IMR-90 (cell line): ENCODE measurements at regions not wholly inside any gene's neighbourhood (a gene's known extent, or its start where the extent isn't known, plus 50 kb on each side); places are given as distances from the start of the nearest gene placed in this dataset.

Experiments
- ATAC-seq: fragments of 200-7000 bp; cut with Tn5 transposase; 2 replicates; pipeline ENCODE4 v1.9.1; 2020; ENCODE audit warnings: low read depth, mild to moderate bottlenecking, moderate library complexity
- BruUV-seq: library from RNA; stranded (reverse); fragments of 400-500 nt; replicated peaks from 2 replicates; lab custom pipeline; 2021; lab: Mats Ljungman, UMichigan
- CTCF ChIA-PET: fragments of 300-600 bp; formaldehyde crosslinking; extraction: SDS; loops from one replicate; lab custom pipeline; 2021; ENCODE audit warnings: antibody characterized with exemption; lab: Yijun Ruan, JAX
- POLR2A ChIA-PET: fragments of 300-600 bp; sonication (Branson Sonifier 250); formaldehyde crosslinking; loops from one replicate; lab custom pipeline; 2022; ENCODE audit warnings: antibody characterized with exemption; ENCODE audit not compliant: unreplicated experiment; lab: Charles Lee
- DNase-seq: peaks from one replicate; pipeline ENCODE4 v3.0.0; 2013
- H2AFZ ChIP-seq: replicated peaks from 2 replicates; pipeline ENCODE3; 2013; ENCODE audit warnings: low read length, mild to moderate bottlenecking; ENCODE audit not compliant: poor library complexity
- H2AK5ac ChIP-seq: 2 replicates; pipeline ENCODE4 v1.6.1; 2013; ENCODE audit warnings: low read depth, low read length, inconsistent platforms
- H2AK9ac ChIP-seq: replicated peaks from 2 replicates; pipeline ENCODE3; 2013; ENCODE audit warnings: mild to moderate bottlenecking, low read depth, low read length, moderate library complexity; ENCODE audit not compliant: poor library complexity
- H2BK120ac ChIP-seq: 2 replicates; pipeline ENCODE4 v1.6.1; 2013; ENCODE audit warnings: low read depth, low read length, inconsistent platforms
- H2BK15ac ChIP-seq: 3 replicates; pipeline ENCODE4 v1.6.1; 2013; ENCODE audit warnings: low read depth, low read length, inconsistent platforms
- H2BK20ac ChIP-seq: 2 replicates; pipeline ENCODE4 v1.6.1; 2013; ENCODE audit warnings: low read depth, mild to moderate bottlenecking, inconsistent platforms, low read length, moderate library complexity
- H2BK5ac ChIP-seq: 2 replicates; pipeline ENCODE4 v1.6.1; 2013; ENCODE audit warnings: mild to moderate bottlenecking, low read depth, low read length, inconsistent platforms; ENCODE audit not compliant: poor library complexity, severe bottlenecking
- H3K14ac ChIP-seq: replicated peaks from 2 replicates; pipeline ENCODE4 v1.6.1; 2013; ENCODE audit warnings: low read depth, low read length, inconsistent platforms
- H3K18ac ChIP-seq: 2 replicates; pipeline ENCODE4 v1.6.1; 2013; ENCODE audit warnings: low read depth, low read length, control low read depth
- H3K23ac ChIP-seq: 2 replicates; pipeline ENCODE4 v1.6.1; 2013; ENCODE audit warnings: low read depth, low read length, inconsistent platforms
- H3K27ac ChIP-seq: 2 replicates; pipeline ENCODE4 v1.5.1; 2013; ENCODE audit warnings: mild to moderate bottlenecking, control low read depth, low read length; ENCODE audit not compliant: insufficient read depth
- H3K27me3 ChIP-seq: 2 replicates; pipeline ENCODE4 v1.6.1; 2013; ENCODE audit warnings: low read length; ENCODE audit not compliant: control insufficient read depth, insufficient read depth
- H3K36me3 ChIP-seq: 2 replicates; pipeline ENCODE4 v1.6.1; 2013; ENCODE audit warnings: low read length, mixed read lengths; ENCODE audit not compliant: control insufficient read depth, insufficient read depth
- H3K4ac ChIP-seq: 2 replicates; pipeline ENCODE4 v1.6.1; 2013; ENCODE audit warnings: low read depth, low read length, inconsistent platforms
- H3K4me1 ChIP-seq: 2 replicates; pipeline ENCODE4 v1.6.1; 2013; ENCODE audit warnings: low read length, mixed read lengths; ENCODE audit not compliant: control insufficient read depth, insufficient read depth
- H3K4me2 ChIP-seq: 2 replicates; pipeline ENCODE4 v1.6.1; 2013; ENCODE audit warnings: low read depth, mild to moderate bottlenecking, control low read depth, low read length, moderate library complexity
- H3K4me3 ChIP-seq: 2 replicates; pipeline ENCODE4 v1.5.1; 2013; ENCODE audit warnings: low read depth, mild to moderate bottlenecking, control low read depth, low read length, moderate library complexity; ENCODE audit not compliant: insufficient read depth
- H3K56ac ChIP-seq: 2 replicates; pipeline ENCODE4 v1.6.1; 2013; ENCODE audit warnings: low read length, inconsistent platforms; ENCODE audit not compliant: insufficient read depth; ENCODE audit errors: extremely low read depth
- H3K79me1 ChIP-seq, 2 experiments: 2 replicates each; pipeline ENCODE4 v1.6.1; 2013; ENCODE audit warnings: low read length in 2 of 2, inconsistent platforms in 1 of 2, low read depth in 1 of 2
- H3K9ac ChIP-seq: 2 replicates; pipeline ENCODE4 v1.6.1; 2013; ENCODE audit warnings: low read depth, low read length, control low read depth
- H3K9me1 ChIP-seq: 2 replicates; pipeline ENCODE4 v1.6.1; 2013; ENCODE audit warnings: low read length, inconsistent platforms; ENCODE audit not compliant: insufficient read depth
- H3K9me3 ChIP-seq: 2 replicates; pipeline ENCODE4 v1.6.1; 2013; ENCODE audit warnings: low read length; ENCODE audit not compliant: control insufficient read depth, insufficient read depth
- H4K20me1 ChIP-seq: 2 replicates; pipeline ENCODE4 v1.6.1; 2013; ENCODE audit warnings: low read length, inconsistent platforms; ENCODE audit not compliant: insufficient read depth
- H4K5ac ChIP-seq: 2 replicates; pipeline ENCODE4 v1.6.1; 2013; ENCODE audit warnings: mild to moderate bottlenecking, low read depth, low read length, control low read depth
- H4K8ac ChIP-seq, 2 experiments: 2 replicates each; pipeline ENCODE4 v1.6.1; 2013; ENCODE audit warnings: low read depth in 2 of 2, low read length in 2 of 2, control low read depth in 1 of 2, inconsistent platforms in 1 of 2
- H4K91ac ChIP-seq: 2 replicates; pipeline ENCODE4 v1.6.1; 2013; ENCODE audit warnings: low read depth, low read length, inconsistent platforms; ENCODE audit not compliant: insufficient read depth
- BHLHE40 ChIP-seq: fragments of 150-350 bp; IDR thresholded peaks from 2 replicates; pipeline ENCODE4 v1.6.1; 2016; ENCODE audit warnings: mild to moderate bottlenecking, low read depth, low read length
- CEBPB ChIP-seq: IDR thresholded peaks from 2 replicates; pipeline ENCODE4 v1.6.1; 2012; ENCODE audit warnings: low read depth, low read length, improper control_type of control experiment
- CHD1 ChIP-seq: IDR thresholded peaks from 2 replicates; pipeline ENCODE4 v1.6.1; 2012; ENCODE audit warnings: low read depth, low read length, improper control_type of control experiment
- CTCF ChIP-seq: conservative IDR thresholded peaks from 2 replicates; pipeline ENCODE4 v1.5.1; 2012; ENCODE audit warnings: mild to moderate bottlenecking, low read depth, low read length, improper control_type of control experiment
- ELK1 ChIP-seq: fragments of 150-350 bp; IDR thresholded peaks from 2 replicates; pipeline ENCODE4 v1.6.1; 2016; ENCODE audit warnings: low read depth, mild to moderate bottlenecking, low read length, moderate library complexity, borderline replicate concordance
- FOS ChIP-seq: fragments of 150-350 bp; IDR thresholded peaks from 2 replicates; pipeline ENCODE4 v1.6.1; 2016; ENCODE audit warnings: low read depth, low read length
- MAFK ChIP-seq: IDR thresholded peaks from 2 replicates; pipeline ENCODE4 v1.6.1; 2012; ENCODE audit warnings: low read depth, low read length, improper control_type of control experiment
- MAZ ChIP-seq: IDR thresholded peaks from 2 replicates; pipeline ENCODE4 v1.6.1; 2012; ENCODE audit warnings: low read depth, mild to moderate bottlenecking, low read length, improper control_type of control experiment, moderate library complexity, borderline replicate concordance
- MXI1 ChIP-seq: IDR thresholded peaks from 2 replicates; pipeline ENCODE4 v1.6.1; 2012; ENCODE audit warnings: low read depth, mild to moderate bottlenecking, low read length, moderate library complexity, borderline replicate concordance
- NFE2L2 ChIP-seq: fragments of 150-350 bp; IDR thresholded peaks from 2 replicates; pipeline ENCODE4 v1.6.1; 2016; ENCODE audit warnings: low read depth, mild to moderate bottlenecking, low read length
- POLR2A ChIP-seq: IDR thresholded peaks from 2 replicates; pipeline ENCODE4 v1.6.1; 2012; ENCODE audit warnings: mild to moderate bottlenecking, low read depth, low read length
- RAD21 ChIP-seq: IDR thresholded peaks from 2 replicates; pipeline ENCODE4 v1.6.1; 2012; ENCODE audit warnings: low read length, improper control_type of control experiment
- RCOR1 ChIP-seq: IDR thresholded peaks from 2 replicates; pipeline ENCODE4 v1.6.1; 2012; ENCODE audit warnings: mild to moderate bottlenecking, low read length, improper control_type of control experiment; ENCODE audit not compliant: insufficient replicate concordance
- RFX5 ChIP-seq: IDR thresholded peaks from 2 replicates; pipeline ENCODE4 v1.8.0; 2012; ENCODE audit warnings: low read depth, mild to moderate bottlenecking, low read length, moderate library complexity
- SMC3 ChIP-seq: fragments of 150-350 bp; IDR thresholded peaks from 2 replicates; pipeline ENCODE4 v1.6.1; 2016; ENCODE audit warnings: low read depth, mild to moderate bottlenecking, antibody characterized with exemption, low read length, moderate library complexity
- USF2 ChIP-seq: fragments of 150-350 bp; IDR thresholded peaks from 2 replicates; pipeline ENCODE4 v1.6.1; 2017; ENCODE audit warnings: mild to moderate bottlenecking, antibody characterized with exemption, low read length, low read depth
- WGBS, 2 experiments: methylation state at CpG; one replicate each; pipeline versions ENCODE4 v1.1.5 to v1.1.7; 2013; ENCODE audit warnings: missing lambda C conversion rate in 2 of 2; ENCODE audit not compliant: insufficient read length in 1 of 2; ENCODE audit errors: extremely low coverage in 2 of 2; 5-methylcytosine and 5-hydroxymethylcytosine counted together
- dilution Hi-C: fragments of 300-500 bp; cut with HindIII; formaldehyde crosslinking; loops from one replicate; pipeline ENCODE4 v1.14.3; 2018; ENCODE audit warnings: low sequenced_read_pairs; ENCODE audit not compliant: unreplicated experiment
- in situ Hi-C: fragments of 300-500 bp; cut with MboI; formaldehyde crosslinking; loops from 3 replicates; pipeline ENCODE4 v1.14.3; 2019; ENCODE audit warnings: low sequenced_read_pairs, inconsistent platforms, mixed read lengths
- intact Hi-C: fragments of 100-400 bp; cut with micrococcal nuclease; formaldehyde crosslinking; loops from 2 replicates; pipeline ENCODE4 v1.10.0; 2022

- H4K8ac ChIP-seq: no peak overlapping the region
- no peak overlapping the region for H2BK120ac ChIP-seq
- H3K36me3 ChIP-seq: no peaks in the 10 kb centered on the region
- H4K20me1 ChIP-seq: no peaks in the 10 kb centered on the region
- H3K4me3 ChIP-seq: no peak overlapping the region
- H3K14ac ChIP-seq: no peak overlapping the region
- in situ Hi-C loops (no loop called here), dilution Hi-C loops (no loop called here), intact Hi-C loops (no loop called here)
- no peak overlapping the region for H4K91ac ChIP-seq
- no peak overlapping the region for H3K27ac ChIP-seq
- H3K9ac ChIP-seq: no peak overlapping the region
- no peak overlapping the region for H2AFZ ChIP-seq
- H3K27me3 ChIP-seq: no peaks in the 10 kb centered on the region
- no peak overlapping the region for H2AK9ac ChIP-seq
- H4K5ac ChIP-seq: no peak overlapping the region
- H3K4ac ChIP-seq: no peak overlapping the region
- no peak overlapping the region for H2BK5ac ChIP-seq
- WGBS, 2 experiments: 52% methylated on average over 3 of the region's 4 CpGs; no CpG with 5 or more reads in 1 of the 2 experiments
- H3K9me3 ChIP-seq: no peaks in the 10 kb centered on the region
- no peaks in the 10 kb centered on the region for H3K79me1 ChIP-seq
- TF ChIP-seq CTCF (no peak), ELK1 (no peak), SMC3 (no peak), MXI1 (no peak), RCOR1 (no peak), RAD21 (no peak), NFE2L2 (no peak), USF2 (no peak), BHLHE40 (no peak), MAFK (no peak), POLR2A (no peak), CEBPB (no peak), RFX5 (no peak), MAZ (no peak), CHD1 (no peak), FOS (no peak)
- no peak for DNase-seq
- H3K23ac ChIP-seq: no peak overlapping the region
- no peaks in the 10 kb centered on the region for H3K4me1 ChIP-seq
- H3K56ac ChIP-seq: no peak overlapping the region
- H2BK15ac ChIP-seq: no peak overlapping the region
- no TSS peak for BruUV-seq
- POLR2A ChIA-PET: no interaction called here
- no peak for ATAC-seq
- no peaks in the 10 kb centered on the region for H3K9me1 ChIP-seq
- no peak overlapping the region for H2BK20ac ChIP-seq
- H3K18ac ChIP-seq: no peak overlapping the region
- H3K4me2 ChIP-seq: no peak overlapping the region
- CTCF ChIA-PET: interaction anchor here (0.6 kb wide), 2 partner anchors 12 to 239 kb away, joined by 3 to 6 read pairs; no protein-coding TSS in a partner anchor
- no peak overlapping the region for H2AK5ac ChIP-seq
These were observed 134.9 kb upstream of the FRMD6 start for GRCh38 chr14:51516706-51517395.
